ENCODE measurements at regions not wholly inside any gene's neighbourhood (a gene's known extent, or its start where the extent isn't known, plus 50 kb on each side); places are given as distances from the start of the nearest gene placed in this dataset.

- peaks cover 0 to 4% of the 10 kb centered on the region in 2 experiments; a peak in 2 of 4 replicates for H3K4me1 Mint-ChIP-seq
These were observed 87.6 kb upstream of the RSPO3 start for GRCh38 chr6:127030836-127031235.

More at GRCh38 chr6:127030836-127031235, 87.6 kb upstream of the RSPO3 start:
- H3K14ac ChIP-seq (ENCODE audit: insufficient read depth, low read length): no peak overlapping the region
- no peak overlapping the region for H4K8ac ChIP-seq (replicated peaks; ENCODE audit: insufficient read length, low read depth, low read length)
- H3K27ac Mint-ChIP-seq: no peak overlapping the region
- no peak overlapping the region for H2BK20ac ChIP-seq (ENCODE audit: low read depth, low read length, poor library complexity, severe bottlenecking)
- no peak overlapping the region for H3K18ac ChIP-seq (ENCODE audit: insufficient read length, low read depth, low read length)
- no peak for DNase-seq
- H2BK120ac ChIP-seq (ENCODE audit: low read depth, low read length, poor library complexity, severe bottlenecking): no peak overlapping the region
- H3K9ac ChIP-seq (ENCODE audit: extremely low read depth, insufficient read length, low read length): no peak overlapping the region
- no peak overlapping the region for H2AFZ ChIP-seq (ENCODE audit: low read length)
- H3K23me2 ChIP-seq (ENCODE audit: insufficient read length, low read depth, low read length, poor library complexity, severe bottlenecking): no peaks in the 10 kb centered on the region
- H3K36me3 Mint-ChIP-seq (ENCODE audit: insufficient read depth in 1 of 3, low read depth in 3 of 3): no peaks in the 10 kb centered on the region
- H3K4ac ChIP-seq (ENCODE audit: low read depth, low read length): no peak overlapping the region
- H3K79me2 ChIP-seq (ENCODE audit: insufficient read depth, low read length): no peaks in the 10 kb centered on the region
- no peak overlapping the region for H3K27ac ChIP-seq (ENCODE audit: insufficient read length, low read depth, low read length)
- H3K27me3 ChIP-seq (ENCODE audit: insufficient read depth, low read length): no peaks in the 10 kb centered on the region
- H3K4me1 ChIP-seq (ENCODE audit: insufficient read depth, low read length): no peaks in the 10 kb centered on the region
- no peak overlapping the region for H3K4me2 ChIP-seq (ENCODE audit: insufficient read depth, insufficient read length, low read length)
- no peak for TF ChIP-seq CTCF (conservative IDR thresholded peaks at IDR 0.05)
- no peak overlapping the region for H3K23ac ChIP-seq (ENCODE audit: insufficient read length, low read depth, low read length)
- H2BK12ac ChIP-seq (ENCODE audit: insufficient read length, low read depth, low read length): no peak overlapping the region
- no peaks in the 10 kb centered on the region for H3K27me3 Mint-ChIP-seq (ENCODE audit: low read depth)
- no CpG with 5 or more reads among the region's 1 CpG for WGBS (ENCODE audit: extremely low coverage, insufficient read length, low lambda C conversion rate)
- no peaks in the 10 kb centered on the region for H4K20me1 ChIP-seq (ENCODE audit: control insufficient read depth, insufficient read depth, insufficient read length)
- no peaks in the 10 kb centered on the region for H3K9me3 ChIP-seq (ENCODE audit: control insufficient read depth, low read depth, low read length)
- H3T11ph ChIP-seq (ENCODE audit: low read length): no peak overlapping the region
- no peak overlapping the region for H2BK15ac ChIP-seq (ENCODE audit: low read depth, low read length)
- H4K5ac ChIP-seq (ENCODE audit: insufficient read length, low read depth, low read length): no peak overlapping the region
- no peaks in the 10 kb centered on the region for H3K9me3 Mint-ChIP-seq
- no peak overlapping the region for H2BK5ac ChIP-seq (ENCODE audit: insufficient read length, low read length)
- no peak overlapping the region for H3K56ac ChIP-seq (ENCODE audit: insufficient read length, low read depth, low read length)
- H2AK5ac ChIP-seq (ENCODE audit: insufficient read length, low read length): no peak overlapping the region
- H4K91ac ChIP-seq (ENCODE audit: insufficient read length, low read depth, low read length): no peak overlapping the region
- H3K79me1 ChIP-seq (ENCODE audit: insufficient read depth, low read depth, low read length, poor library complexity, severe bottlenecking): no peaks in the 10 kb centered on the region
- H3K4me3 Mint-ChIP-seq: no peak overlapping the region

All from H9 (cell line).